Gastroesophageal sphincter (tissue), 4 donors: ENCODE measurements at regions not wholly inside any gene's neighbourhood (a gene's known extent, or its start where the extent isn't known, plus 50 kb on each side); places are given as distances from the start of the nearest gene placed in this dataset.

Experiments
- ATAC-seq: fragments of 150-250 bp; one replicate; pipeline ENCODE4 v1.9.1; 2016; ENCODE audit warnings: mild to moderate bottlenecking, moderate library complexity
- H3K27ac ChIP-seq, 4 donors: fragments of 200-600 bp; sonication (generic) in 3 of 4; 1 replicate in 3 of 4; 2 replicates in 1 of 4; pipeline ENCODE4 v1.5.1; 2016 to 2019
- H3K27me3 ChIP-seq: fragments of 200-600 bp; sonication (generic); one replicate; pipeline ENCODE4 v1.5.1; 2019
- H3K36me3 ChIP-seq, 2 donors: fragments of 200-600 bp; sonication (generic); one replicate each; pipeline ENCODE4 v1.5.1; 2019; ENCODE audit warnings: control low read depth in 1 of 2
- H3K4me1 ChIP-seq, 3 donors: fragments of 200-600 bp; sonication (generic); 1 replicate in 2 of 3; 2 replicates in 1 of 3; pipeline ENCODE4 v1.5.1; 2016 to 2019; ENCODE audit warnings: control low read depth in 2 of 3
- H3K4me3 ChIP-seq, 2 donors: fragments of 200-600 bp; sonication (generic); one replicate each; pipeline ENCODE4 v1.5.1; 2019; ENCODE audit warnings: mild to moderate bottlenecking in 1 of 2, moderate library complexity in 1 of 2
- H3K9me3 ChIP-seq, 3 donors: fragments of 200-600 bp; sonication (generic); one replicate each; pipeline ENCODE4 v1.5.1; 2017 to 2019; ENCODE audit warnings: control low read depth in 2 of 3
- CTCF ChIP-seq, 4 experiments: fragments of 200-600 bp in 2 of 4; fragments of 450-650 bp in 2 of 4; sonication (generic) in 1 of 4; IDR thresholded peaks; one replicate each; pipeline ENCODE4 v1.5.1; 2017 to 2019; ENCODE audit warnings: antibody characterized with exemption in 4 of 4, mild to moderate bottlenecking in 2 of 4, moderate library complexity in 2 of 4
- EP300 ChIP-seq: sonication (generic); formaldehyde crosslinking; IDR thresholded peaks from one replicate; pipeline ENCODE4 v1.6.1; 2017; ENCODE audit warnings: antibody characterized with exemption, mild to moderate bottlenecking
- POLR2A ChIP-seq, 2 donors: fragments of 450-650 bp; IDR thresholded peaks; one replicate each; pipeline ENCODE4 v1.6.1; 2017; ENCODE audit warnings: antibody characterized with exemption in 2 of 2, mild to moderate bottlenecking in 2 of 2, moderate library complexity in 1 of 2
- POLR2AphosphoS5 ChIP-seq: sonication (generic); formaldehyde crosslinking; IDR thresholded peaks from one replicate; pipeline ENCODE4 v1.6.1; 2017; ENCODE audit warnings: antibody characterized with exemption
- WGBS, 2 donors: methylation state at CpG; one replicate each; pipeline ENCODE4 v1.1.5; 2018; ENCODE audit warnings: low coverage in 1 of 2; 5-methylcytosine and 5-hydroxymethylcytosine counted together

- H3K27me3 ChIP-seq: no peaks in the 10 kb centered on the region
- 33 to 50% methylated on average over 1 to 3 of the region's 3 CpGs for WGBS, 2 donors
- no peaks in the 10 kb centered on the region for H3K9me3 ChIP-seq
- no peak for ATAC-seq
- TF ChIP-seq EP300: no peak
- TF ChIP-seq POLR2A (IDR thresholded peaks at IDR 0.05): no peak
- TF ChIP-seq POLR2AphosphoS5: no peak
- no peak for TF ChIP-seq CTCF (IDR thresholded peaks at IDR 0.05)
- no peak overlapping the region for H3K27ac ChIP-seq
- H3K4me1 ChIP-seq: no peaks in the 10 kb centered on the region
- H3K4me3 ChIP-seq: no peak overlapping the region
- H3K36me3 ChIP-seq: no peaks in the 10 kb centered on the region
These were observed 78.8 kb upstream of the TPP2 start for GRCh38 chr13:102517959-102518358.

DNA sequence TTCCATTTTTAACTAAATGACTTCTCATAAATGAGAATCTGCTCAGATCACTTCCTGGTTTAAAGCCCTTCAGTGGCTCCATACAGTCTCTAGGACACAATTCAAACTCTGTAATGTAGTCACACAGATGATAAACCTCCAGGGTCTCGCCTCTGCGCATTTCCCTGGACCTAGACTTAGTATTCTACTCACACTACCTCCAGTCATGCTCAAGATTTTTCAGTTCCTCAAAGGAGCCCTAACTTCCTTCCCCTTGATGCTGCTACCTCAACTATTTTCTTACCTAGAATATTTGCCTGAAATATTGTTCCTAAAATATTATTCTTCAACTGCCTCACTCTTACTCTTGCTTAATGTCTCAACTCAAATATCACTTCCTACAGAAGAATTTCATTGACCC lies 86.7 kb upstream of the TPP2 start:
- 92% methylated on average over 2 of the region's 2 CpGs; no CpG with 5 or more reads in 1 of the 2 donors for WGBS, 2 donors
- H3K4me1 ChIP-seq: no peaks in the 10 kb centered on the region
- no peaks in the 10 kb centered on the region for H3K27me3 ChIP-seq
- no peak overlapping the region for H3K4me3 ChIP-seq
- H3K9me3 ChIP-seq: peaks cover 0 to 5% (median 0%) of the 10 kb centered on the region in 3 donors
- no peak for ATAC-seq
- H3K36me3 ChIP-seq: no peaks in the 10 kb centered on the region
- TF ChIP-seq CTCF (IDR thresholded peaks at IDR 0.05) (no peak), POLR2A (IDR thresholded peaks at IDR 0.05) (no peak), EP300 (no peak), POLR2AphosphoS5 (no peak)
- no peak overlapping the region for H3K27ac ChIP-seq

GRCh38 chr13:102508411-102508810 lies 88.4 kb upstream of the TPP2 start:
- ATAC-seq: no peak
- Histone ChIP-seq H3K9me3 (peaks cover 0 to 5% (median 0%) of the 10 kb centered on the region in 3 donors), H3K4me1 (no peaks in the 10 kb centered on the region)

DNA sequence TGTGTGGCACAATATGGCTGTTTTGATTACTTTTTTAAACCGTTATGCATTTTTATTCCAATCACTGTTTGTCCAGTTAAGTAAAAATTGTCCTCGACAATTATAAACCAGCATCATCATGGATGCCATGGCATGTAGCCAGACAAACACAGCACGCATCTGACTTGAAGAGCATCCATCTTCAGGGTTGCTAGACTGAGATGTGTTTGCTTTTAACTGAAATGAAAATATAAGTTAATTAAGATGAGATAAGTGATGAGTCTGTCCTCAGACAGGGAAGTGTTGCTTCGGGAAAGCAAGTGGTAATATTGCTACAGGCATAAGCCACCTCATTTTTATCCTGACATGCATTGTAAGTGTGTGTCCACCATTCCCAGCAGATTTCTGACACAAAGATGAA lies 92.8 kb upstream of the TPP2 start:
- Histone ChIP-seq H3K27me3 (no peaks in the 10 kb centered on the region), H3K4me1 (no peaks in the 10 kb centered on the region), H3K4me3 (no peak overlapping the region), H3K36me3 (no peaks in the 10 kb centered on the region), H3K9me3 (peaks cover 0 to 5% (median 0%) of the 10 kb centered on the region in 3 donors), H3K27ac (no peak overlapping the region)
- no peak for ATAC-seq
- WGBS, 2 donors: 80 to 89% methylated on average over 3 to 4 of the region's 4 CpGs
- no peak for TF ChIP-seq EP300
- no peak for TF ChIP-seq CTCF (IDR thresholded peaks at IDR 0.05)
- TF ChIP-seq POLR2AphosphoS5: no peak
- no peak for TF ChIP-seq POLR2A (IDR thresholded peaks at IDR 0.05)

More at GRCh38 chr13:102508411-102508810, 88.4 kb upstream of the TPP2 start:
- Histone ChIP-seq H3K27me3 (no peaks in the 10 kb centered on the region), H3K36me3 (no peaks in the 10 kb centered on the region), H3K4me3 (no peak overlapping the region), H3K27ac (no peak overlapping the region)
- no peak for TF ChIP-seq POLR2A (IDR thresholded peaks at IDR 0.05)
- no peak for TF ChIP-seq CTCF (IDR thresholded peaks at IDR 0.05)
- no peak for TF ChIP-seq POLR2AphosphoS5
- TF ChIP-seq EP300: no peak

GRCh38 chr13:102495663-102496062 lies 93.8 kb upstream of the FGF14 start:
- ATAC-seq: no peak
- Histone ChIP-seq H3K9me3 (no peaks in the 10 kb centered on the region), H3K4me1 (no peaks in the 10 kb centered on the region), H3K4me3 (no peak overlapping the region), H3K36me3 (no peaks in the 10 kb centered on the region), H3K27ac (no peak overlapping the region), H3K27me3 (no peaks in the 10 kb centered on the region)
- WGBS, 2 donors: no CpG with 5 or more reads among the region's 1 CpG
- no peak for TF ChIP-seq EP300
- no peak for TF ChIP-seq POLR2A (IDR thresholded peaks at IDR 0.05)
- no peak for TF ChIP-seq CTCF (IDR thresholded peaks at IDR 0.05)
- no peak for TF ChIP-seq POLR2AphosphoS5
